ENCODE measurements at regions not wholly inside any gene's neighbourhood (a gene's known extent, or its start where the extent isn't known, plus 50 kb on each side); places are given as distances from the start of the nearest gene placed in this dataset.
"Not testable (repeated sequence)": the region's sequence is repeated elsewhere in the genome, so short reads cannot be mapped to it uniquely, and the experiment has no call there.

- no peak for DNase-seq
Measured at GRCh38 chr2:56813490-56813889, 629.7 kb downstream of the CCDC85A start.

- no peak for DNase-seq
Measured at GRCh38 chr2:56816666-56817065, 632.9 kb downstream of the CCDC85A start.

GRCh38 chr2:56831780-56832179 lies 648.0 kb downstream of the CCDC85A start:
- DNase-seq, result no peak

GRCh38 chr2:56834686-56835085 lies 650.9 kb downstream of the CCDC85A start:
- DNase-seq, result no peak

GRCh38 chr2:56840009-56840408 lies 656.2 kb downstream of the CCDC85A start:
- DNase-seq, result not testable (repeated sequence)

- no peak for DNase-seq
Measured at GRCh38 chr2:56860991-56861390, 677.2 kb downstream of the CCDC85A start.

- DNase-seq, result no peak
Measured at GRCh38 chr2:56871644-56872043, 687.9 kb downstream of the CCDC85A start.

- DNase-seq, result no peak
Measured at GRCh38 chr2:56874717-56875116, 690.9 kb downstream of the CCDC85A start.

GRCh38 chr2:56889738-56890137 lies 705.9 kb downstream of the CCDC85A start:
- no peak for DNase-seq

- DNase-seq, result no peak
Measured at GRCh38 chr2:56892382-56892781, 708.6 kb downstream of the CCDC85A start.

GRCh38 chr2:56898986-56899385 lies 715.2 kb downstream of the CCDC85A start:
- no peak for DNase-seq

- DNase-seq, result no peak
Measured at GRCh38 chr2:56912490-56912889, 728.7 kb downstream of the CCDC85A start.

- DNase-seq, result no peak
Measured at GRCh38 chr2:56918790-56919189, 735.0 kb downstream of the CCDC85A start.

- no peak for DNase-seq
Measured at GRCh38 chr2:56933976-56934375, 750.2 kb downstream of the CCDC85A start.

GRCh38 chr2:56934866-56935265 lies 751.1 kb downstream of the CCDC85A start:
- no peak for DNase-seq

GRCh38 chr2:56940054-56940453 lies 756.3 kb downstream of the CCDC85A start:
- DNase-seq, result no peak

- DNase-seq, result no peak
Measured at GRCh38 chr2:56952871-56953270, 769.1 kb downstream of the CCDC85A start.

GRCh38 chr2:56960581-56960980 lies 776.8 kb downstream of the CCDC85A start:
- no peak for DNase-seq

GRCh38 chr2:56962673-56963072 lies 778.9 kb downstream of the CCDC85A start:
- DNase-seq, result no peak

- no peak for DNase-seq
Measured at GRCh38 chr2:56969513-56969912, 785.7 kb downstream of the CCDC85A start.

GRCh38 chr2:56971383-56971974 lies 787.7 kb downstream of the CCDC85A start:
- DNase-seq, result no peak

GRCh38 chr2:56981554-56981953 lies 797.8 kb downstream of the CCDC85A start:
- DNase-seq, result no peak

GRCh38 chr2:56985609-56986008 lies 801.8 kb downstream of the CCDC85A start:
- no peak for DNase-seq

GRCh38 chr2:57022496-57022895 lies 838.7 kb downstream of the CCDC85A start:
- no peak for DNase-seq

- no peak for DNase-seq
Measured at GRCh38 chr2:57044931-57045635, 861.3 kb downstream of the CCDC85A start.
